ENCODE measurements at regions not wholly inside any gene's neighbourhood (a gene's known extent, or its start where the extent isn't known, plus 50 kb on each side); places are given as distances from the start of the nearest gene placed in this dataset.

DNA sequence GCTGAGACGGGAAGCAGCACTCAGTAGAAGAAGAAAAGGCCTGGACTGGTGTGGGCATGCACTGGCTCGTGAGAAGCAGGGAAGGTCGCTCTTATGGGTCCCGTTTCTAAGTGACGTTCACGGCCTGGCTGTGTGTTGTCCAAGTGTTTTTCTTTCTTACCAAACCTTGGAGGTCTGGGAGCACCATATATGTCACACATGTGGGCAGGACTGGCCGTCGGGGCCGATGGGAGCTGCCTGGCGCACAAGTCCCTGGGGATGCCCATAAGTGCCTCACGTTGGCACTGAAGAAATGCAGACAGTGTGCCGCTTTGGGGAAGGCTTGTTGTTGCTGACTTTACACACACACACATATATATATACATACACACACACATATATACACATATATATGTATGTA, 86.0 kb upstream of the DUSP22 start:
- TF ChIP-seq, protein P1, sequence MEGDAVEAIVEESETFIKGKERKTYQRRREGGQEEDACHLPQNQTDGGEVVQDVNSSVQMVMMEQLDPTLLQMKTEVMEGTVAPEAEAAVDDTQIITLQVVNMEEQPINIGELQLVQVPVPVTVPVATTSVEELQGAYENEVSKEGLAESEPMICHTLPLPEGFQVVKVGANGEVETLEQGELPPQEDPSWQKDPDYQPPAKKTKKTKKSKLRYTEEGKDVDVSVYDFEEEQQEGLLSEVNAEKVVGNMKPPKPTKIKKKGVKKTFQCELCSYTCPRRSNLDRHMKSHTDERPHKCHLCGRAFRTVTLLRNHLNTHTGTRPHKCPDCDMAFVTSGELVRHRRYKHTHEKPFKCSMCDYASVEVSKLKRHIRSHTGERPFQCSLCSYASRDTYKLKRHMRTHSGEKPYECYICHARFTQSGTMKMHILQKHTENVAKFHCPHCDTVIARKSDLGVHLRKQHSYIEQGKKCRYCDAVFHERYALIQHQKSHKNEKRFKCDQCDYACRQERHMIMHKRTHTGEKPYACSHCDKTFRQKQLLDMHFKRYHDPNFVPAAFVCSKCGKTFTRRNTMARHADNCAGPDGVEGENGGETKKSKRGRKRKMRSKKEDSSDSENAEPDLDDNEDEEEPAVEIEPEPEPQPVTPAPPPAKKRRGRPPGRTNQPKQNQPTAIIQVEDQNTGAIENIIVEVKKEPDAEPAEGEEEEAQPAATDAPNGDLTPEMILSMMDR (IDR thresholded peaks at IDR 0.05; ENCODE audit: low read depth, low read length, missing input control) = no peak
- TF ChIP-seq RXRA (IDR thresholded peaks at IDR 0.05) (no peak), GABPA (IDR thresholded peaks at IDR 0.05 in 1 of 2, conservative IDR thresholded peaks at IDR 0.05 in 1 of 2) (no peak), HNF4A (conservative IDR thresholded peaks at IDR 0.05) (no peak), TAF1 (conservative IDR thresholded peaks at IDR 0.05) (no peak), YY1 (IDR thresholded peaks at IDR 0.05) (no peak), SP1 (IDR thresholded peaks at IDR 0.05) (no peak), JUND (IDR thresholded peaks at IDR 0.05) (no peak), RAD21 (IDR thresholded peaks at IDR 0.05) (no peak), EGR1 (IDR thresholded peaks at IDR 0.05; ENCODE audit: low read depth in 2 of 2) (no peak)
- TF ChIP-seq, protein P2, sequence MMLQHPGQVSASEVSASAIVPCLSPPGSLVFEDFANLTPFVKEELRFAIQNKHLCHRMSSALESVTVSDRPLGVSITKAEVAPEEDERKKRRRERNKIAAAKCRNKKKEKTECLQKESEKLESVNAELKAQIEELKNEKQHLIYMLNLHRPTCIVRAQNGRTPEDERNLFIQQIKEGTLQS (IDR thresholded peaks at IDR 0.05) = no peak
- TF ChIP-seq, protein P3, sequence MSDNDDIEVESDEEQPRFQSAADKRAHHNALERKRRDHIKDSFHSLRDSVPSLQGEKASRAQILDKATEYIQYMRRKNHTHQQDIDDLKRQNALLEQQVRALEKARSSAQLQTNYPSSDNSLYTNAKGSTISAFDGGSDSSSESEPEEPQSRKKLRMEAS (IDR thresholded peaks at IDR 0.05) = no peak
- TF ChIP-seq, protein P4, sequence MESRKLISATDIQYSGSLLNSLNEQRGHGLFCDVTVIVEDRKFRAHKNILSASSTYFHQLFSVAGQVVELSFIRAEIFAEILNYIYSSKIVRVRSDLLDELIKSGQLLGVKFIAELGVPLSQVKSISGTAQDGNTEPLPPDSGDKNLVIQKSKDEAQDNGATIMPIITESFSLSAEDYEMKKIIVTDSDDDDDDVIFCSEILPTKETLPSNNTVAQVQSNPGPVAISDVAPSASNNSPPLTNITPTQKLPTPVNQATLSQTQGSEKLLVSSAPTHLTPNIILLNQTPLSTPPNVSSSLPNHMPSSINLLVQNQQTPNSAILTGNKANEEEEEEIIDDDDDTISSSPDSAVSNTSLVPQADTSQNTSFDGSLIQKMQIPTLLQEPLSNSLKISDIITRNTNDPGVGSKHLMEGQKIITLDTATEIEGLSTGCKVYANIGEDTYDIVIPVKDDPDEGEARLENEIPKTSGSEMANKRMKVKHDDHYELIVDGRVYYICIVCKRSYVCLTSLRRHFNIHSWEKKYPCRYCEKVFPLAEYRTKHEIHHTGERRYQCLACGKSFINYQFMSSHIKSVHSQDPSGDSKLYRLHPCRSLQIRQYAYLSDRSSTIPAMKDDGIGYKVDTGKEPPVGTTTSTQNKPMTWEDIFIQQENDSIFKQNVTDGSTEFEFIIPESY (IDR thresholded peaks at IDR 0.05) = no peak

All from liver (tissue), 3 donors.